ENCODE measurements at regions not wholly inside any gene's neighbourhood (a gene's known extent, or its start where the extent isn't known, plus 50 kb on each side); places are given as distances from the start of the nearest gene placed in this dataset.
"Not testable (repeated sequence)": the region's sequence is repeated elsewhere in the genome, so short reads cannot be mapped to it uniquely, and the experiment has no call there.

GRCh38 chr7:76709703-76710102 is 82.6 kb upstream of the POMZP3 start:
- not testable (repeated sequence) for FAIRE-seq

- FAIRE-seq, result not testable (repeated sequence)
Observed at GRCh38 chr7:76708446-76708845, 81.4 kb upstream of the POMZP3 start.

- not testable (repeated sequence) for FAIRE-seq
Observed at GRCh38 chr7:76703815-76704214, 76.7 kb upstream of the POMZP3 start.

- FAIRE-seq, result not testable (repeated sequence)
Observed at GRCh38 chr7:76686277-76686676, 59.2 kb upstream of the POMZP3 start.

- not testable (repeated sequence) for FAIRE-seq
Observed at GRCh38 chr7:76684737-76685136, 57.7 kb upstream of the POMZP3 start.

- not testable (repeated sequence) for FAIRE-seq
Observed at GRCh38 chr7:76683631-76684030, 56.6 kb upstream of the POMZP3 start.

GRCh38 chr7:76681810-76682209 is 54.7 kb upstream of the POMZP3 start:
- FAIRE-seq, result not testable (repeated sequence)

- peak; percentile 3 for FAIRE-seq
Observed at GRCh38 chr7:76679174-76679573, 52.1 kb upstream of the POMZP3 start.

- FAIRE-seq, result not testable (repeated sequence)
Observed at GRCh38 chr7:76678500-76678899, 51.4 kb upstream of the POMZP3 start.

- not testable (repeated sequence) for FAIRE-seq
Observed at GRCh38 chr7:76676890-76677289, 49.8 kb upstream of the POMZP3 start.

Measured in A204.1 (cell line).